Caki2 (cell line): ENCODE measurements at regions not wholly inside any gene's neighbourhood (a gene's known extent, or its start where the extent isn't known, plus 50 kb on each side); places are given as distances from the start of the nearest gene placed in this dataset.

ENCODE experiments used
- DNase-seq: peaks from one replicate; pipeline ENCODE4 v3.0.0-alpha.2; 2015; ENCODE audit warnings: low read depth
- in situ Hi-C: cut with HindIII; loops from 2 replicates; pipeline ENCODE4 v1.10.0; 2016; ENCODE audit warnings: low sequenced_read_pairs, low pct_unique_long_range_greater_than_20kb, mixed read lengths

- DNase-seq: no peak
Observed at GRCh38 chr12:19058235-19059021, 71.1 kb upstream of the PLEKHA5 start.

GRCh38 chr12:19064713-19065112 is 64.8 kb upstream of the PLEKHA5 start:
- in situ Hi-C loops: no loop called here
- DNase-seq: no peak

More at GRCh38 chr12:19058235-19059021, 71.1 kb upstream of the PLEKHA5 start:
- in situ Hi-C loops: no loop called here

- DNase-seq: no peak
- in situ Hi-C loops: no loop called here
Observed at GRCh38 chr12:19065223-19065622, 64.3 kb upstream of the PLEKHA5 start.

GRCh38 chr12:19065871-19066270 is 63.7 kb upstream of the PLEKHA5 start:
- in situ Hi-C loops: no loop called here
- DNase-seq: no peak

GRCh38 chr12:19066475-19067001 is 63.0 kb upstream of the PLEKHA5 start:
- DNase-seq: no peak
- in situ Hi-C loops: no loop called here

- no peak for DNase-seq
- in situ Hi-C loops: no loop called here
Observed at GRCh38 chr12:19068137-19068536, 61.4 kb upstream of the PLEKHA5 start.

- in situ Hi-C loops: no loop called here
- DNase-seq: no peak
Observed at GRCh38 chr12:19070341-19070740, 59.2 kb upstream of the PLEKHA5 start.

- in situ Hi-C loops: no loop called here
- no peak for DNase-seq
Observed at GRCh38 chr12:19074700-19075099, 54.8 kb upstream of the PLEKHA5 start.

GRCh38 chr12:19075711-19076340 is 53.7 kb upstream of the PLEKHA5 start:
- in situ Hi-C loops: no loop called here
- DNase-seq: no peak
